GM12875 (cell line): ENCODE measurements at regions not wholly inside any gene's neighbourhood (a gene's known extent, or its start where the extent isn't known, plus 50 kb on each side); places are given as distances from the start of the nearest gene placed in this dataset.

Source experiments
- H3K4me3 ChIP-seq: one replicate; pipeline ENCODE4 v1.5.1; 2011; ENCODE audit warnings: low read depth, low read length, control low read depth
- CTCF ChIP-seq: IDR thresholded peaks from 2 replicates; pipeline ENCODE4 v1.5.1; 2011; ENCODE audit warnings: low read depth, mild to moderate bottlenecking, control low read depth, inconsistent platforms, low read length, moderate library complexity, borderline replicate concordance; ENCODE audit not compliant: insufficient read depth

- TF ChIP-seq CTCF = peak; percentile 17; the same call in 1 of the 2 replicates
- no peak overlapping the region for H3K4me3 ChIP-seq
Observed at GRCh38 chr4:85369703-85370380, 105.1 kb upstream of the ARHGAP24 start.

GRCh38 chr4:85370400-85371032 lies 104.4 kb upstream of the ARHGAP24 start:
- H3K4me3 ChIP-seq = no peak overlapping the region
- TF ChIP-seq CTCF = peak; percentile 88

- no peak overlapping the region for H3K4me3 ChIP-seq
- no peak for TF ChIP-seq CTCF
Observed at GRCh38 chr4:85372966-85373365, 102.0 kb upstream of the ARHGAP24 start.

- TF ChIP-seq CTCF = no peak
- H3K4me3 ChIP-seq = no peak overlapping the region
Observed at GRCh38 chr4:85376285-85376684, 98.7 kb upstream of the ARHGAP24 start.

- TF ChIP-seq CTCF = no peak
- H3K4me3 ChIP-seq = no peak overlapping the region
Observed at GRCh38 chr4:85381968-85382367, 93.0 kb upstream of the ARHGAP24 start.

GRCh38 chr4:85391071-85391470 lies 83.9 kb upstream of the ARHGAP24 start:
- no peak for TF ChIP-seq CTCF
- no peak overlapping the region for H3K4me3 ChIP-seq
